Right ventricle myocardium superior (tissue), 1 donor: ENCODE measurements at regions not wholly inside any gene's neighbourhood (a gene's known extent, or its start where the extent isn't known, plus 50 kb on each side); places are given as distances from the start of the nearest gene placed in this dataset.
A peak's percentile ranks its signal among the peaks of the same experiment; 100 is the strongest.

Source experiments
- ATAC-seq: fragments of 200-7000 bp; cut with Tn5 transposase; one replicate; pipeline ENCODE4 v1.9.1; 2020; ENCODE audit warnings: mild to moderate bottlenecking; ENCODE audit not compliant: poor library complexity
- DNase-seq: peaks from one replicate; pipeline ENCODE4 v3.0.0-alpha.2; 2020
- intact Hi-C: fragments of 100-400 bp; cut with DNase I; formaldehyde crosslinking; loops from one replicate; pipeline ENCODE4 v1.11.2; 2022
- microRNA-seq: library from miRNA; unstranded; fragments of <30 nt; microRNA quantifications from one replicate; pipeline ENCODE4 v1.2.0, GENCODE V29; 2020
- donor health status: DM: no; HTN: yes; CAD: no; lungs with severe emphysema.

GRCh38 chr22:46092670-46093410, 57.5 kb upstream of the PPARA start:
- DNase-seq (peak; percentile 37), ATAC-seq (no peak)
- intact Hi-C loops: no loop called here

GRCh38 chr22:46093796-46094195, 56.5 kb upstream of the PPARA start:
- no peak for DNase-seq
- intact Hi-C loops: no loop called here
- no peak for ATAC-seq

- intact Hi-C loops: no loop called here
- DNase-seq (no peak), ATAC-seq (no peak)
Observed at GRCh38 chr22:46094676-46095075, 55.6 kb upstream of the PPARA start.

- intact Hi-C loops: no loop called here
- ATAC-seq: no peak
- no peak for DNase-seq
Observed at GRCh38 chr22:46096051-46096450, 54.3 kb upstream of the PPARA start.

GRCh38 chr22:46096706-46097230, 53.6 kb upstream of the PPARA start:
- DNase-seq (no peak), ATAC-seq (no peak)
- intact Hi-C loops: no loop called here

DNA sequence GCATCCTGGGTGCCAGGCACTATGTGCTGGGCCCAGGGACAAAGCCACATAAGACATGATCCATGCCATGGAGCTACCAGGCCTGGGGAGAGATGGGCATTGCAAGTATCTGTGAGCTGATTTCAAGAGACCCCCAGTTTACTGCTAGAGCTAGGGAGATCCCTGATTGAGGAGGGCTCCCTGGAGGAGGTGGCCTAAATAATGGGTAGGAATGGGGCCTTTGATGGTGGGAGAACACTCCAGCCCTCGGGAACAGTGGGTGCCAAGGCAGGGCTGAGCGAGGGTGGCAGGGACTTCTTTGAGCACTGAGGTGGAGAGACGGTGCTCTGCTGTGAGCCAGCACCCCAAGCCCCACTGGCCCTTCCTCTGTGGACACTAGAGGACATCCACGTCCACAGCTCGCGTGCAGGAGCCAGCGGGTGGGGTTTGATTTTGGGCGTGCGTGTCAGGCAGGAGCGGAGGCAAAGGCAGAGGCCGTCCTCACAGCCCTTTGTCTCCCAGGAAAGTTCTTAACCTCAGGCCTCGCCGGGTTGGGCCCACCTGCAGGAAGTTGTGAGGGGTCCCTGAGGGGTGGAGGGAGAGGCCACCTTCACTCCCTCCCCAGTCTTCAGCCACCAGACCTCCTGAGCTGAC, 52.9 kb upstream of the PPARA start:
- DNase-seq: no peak
- intact Hi-C loops: no loop called here
- ATAC-seq: no peak

GRCh38 chr22:46098525-46099475, 51.5 kb upstream of the PPARA start:
- ATAC-seq: no peak
- no peak for DNase-seq
- intact Hi-C loops: no loop called here

GRCh38 chr22:46099740-46100139, 50.6 kb upstream of the PPARA start:
- DNase-seq (no peak), ATAC-seq (no peak)
- intact Hi-C loops: no loop called here

DNA sequence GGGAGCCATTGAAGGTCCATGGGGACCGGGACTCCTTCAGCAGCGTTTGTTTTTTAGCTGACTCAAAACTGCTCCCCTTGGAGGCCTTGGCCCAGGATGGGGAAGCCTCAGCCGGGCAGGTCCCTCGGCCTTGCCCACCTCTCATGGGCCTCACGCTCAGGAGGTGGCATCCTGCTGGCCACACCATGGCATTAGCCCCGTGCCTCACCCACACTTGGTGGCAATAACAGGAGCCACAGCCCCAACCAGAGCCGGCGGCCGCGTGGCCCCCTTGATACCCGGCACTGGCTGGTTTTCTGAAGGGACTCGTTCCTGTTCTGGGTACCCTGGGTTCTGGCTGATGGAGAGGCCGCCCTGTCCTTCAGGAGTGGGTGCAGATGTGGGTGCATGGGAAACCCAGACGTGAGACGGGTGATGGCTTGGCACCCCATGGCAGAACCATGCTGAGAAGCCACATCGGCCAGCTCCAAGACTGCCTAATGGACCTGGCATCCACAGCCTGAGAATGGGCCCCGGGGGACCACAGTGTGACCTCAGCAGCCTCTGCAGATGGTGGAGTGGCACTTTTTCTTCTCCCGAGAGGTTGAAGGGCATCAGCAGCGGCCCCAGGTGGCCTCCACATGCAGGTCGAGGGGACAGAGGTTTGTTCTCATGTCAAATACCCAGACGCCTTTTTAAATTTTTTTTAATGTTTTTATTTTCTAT, 49.8 kb upstream of the PPARA start:
- DNase-seq: no peak
- no peak for ATAC-seq
- intact Hi-C loops: no loop called here

Small RNA genes in the stretch of these regions (microRNA-seq; reads per million reads assigned to microRNA genes)
- 0.97 reads per million for gene MIR3619
